CD4-positive, CD25-positive, alpha-beta regulatory T cell (primary cell): ENCODE measurements at regions not wholly inside any gene's neighbourhood (a gene's known extent, or its start where the extent isn't known, plus 50 kb on each side); places are given as distances from the start of the nearest gene placed in this dataset.

ENCODE experiments used
- ATAC-seq, 2 donors: fragments of 150-1000 bp; cut with Tn5 transposase; one replicate each; pipeline ENCODE4 v1.10.0; 2021; ENCODE audit warnings: low read depth in 2 of 2, moderate number of reproducible peaks in 2 of 2, moderate library complexity in 1 of 2
- DNase-seq, 3 donors: peaks; one replicate each; pipeline versions ENCODE4 v3.0.0 to v3.0.0-alpha.2; 2012 to 2022; ENCODE audit warnings: mixed read lengths in 1 of 3
- H3K27ac ChIP-seq: one replicate; pipeline ENCODE4 v1.7.0; 2013; ENCODE audit warnings: mild to moderate bottlenecking, low read length; ENCODE audit not compliant: insufficient read depth, poor library complexity, severe bottlenecking
- H3K27me3 ChIP-seq: one replicate; pipeline ENCODE4 v1.7.0; 2013; ENCODE audit warnings: low read length; ENCODE audit not compliant: control insufficient read depth, insufficient read depth
- H3K36me3 ChIP-seq: one replicate; pipeline ENCODE4 v1.7.0; 2013; ENCODE audit warnings: mild to moderate bottlenecking, low read length, moderate library complexity; ENCODE audit not compliant: control insufficient read depth, insufficient read depth
- H3K4me1 ChIP-seq: 2 replicates; pipeline ENCODE4 v1.7.0; 2013; ENCODE audit warnings: mild to moderate bottlenecking, low read length; ENCODE audit not compliant: insufficient read depth, control insufficient read depth, poor library complexity, severe bottlenecking
- H3K4me3 ChIP-seq: one replicate; pipeline ENCODE4 v1.7.0; 2013; ENCODE audit warnings: low read depth, mild to moderate bottlenecking, low read length, moderate library complexity
- H3K9me3 ChIP-seq, 2 experiments: 1 replicate in 1 of 2; 2 replicates in 1 of 2; pipeline ENCODE4 v1.7.0; 2013; ENCODE audit warnings: low read length in 2 of 2, mild to moderate bottlenecking in 1 of 2, moderate library complexity in 1 of 2; ENCODE audit not compliant: control insufficient read depth in 2 of 2
- H3K27ac Mint-ChIP-seq, 3 donors: one replicate each; pipeline ENCODE4 v1.8.0; 2020 to 2022; ENCODE audit warnings: mild to moderate bottlenecking in 3 of 3, mixed read lengths in 3 of 3, moderate library complexity in 2 of 3
- H3K27me3 Mint-ChIP-seq: one replicate; pipeline ENCODE4 v1.8.0; 2022; ENCODE audit warnings: mild to moderate bottlenecking, mixed read lengths
- H3K36me3 Mint-ChIP-seq: one replicate; pipeline ENCODE4 v1.8.0; 2020; ENCODE audit warnings: mixed read lengths
- H3K4me1 Mint-ChIP-seq, 4 donors: one replicate each; pipeline ENCODE4 v1.8.0; 2020 to 2022; ENCODE audit warnings: mixed read lengths in 4 of 4, mild to moderate bottlenecking in 1 of 4
- H3K4me3 Mint-ChIP-seq, 4 donors: one replicate each; pipeline ENCODE4 v1.8.0; 2020 to 2022; ENCODE audit warnings: mild to moderate bottlenecking in 4 of 4, mixed read lengths in 4 of 4, moderate library complexity in 3 of 4
- H3K9me3 Mint-ChIP-seq, 7 donors: one replicate each; pipeline ENCODE4 v1.8.0; 2020 to 2022; ENCODE audit warnings: mixed read lengths in 7 of 7, mild to moderate bottlenecking in 3 of 7, moderate library complexity in 2 of 7

DNA sequence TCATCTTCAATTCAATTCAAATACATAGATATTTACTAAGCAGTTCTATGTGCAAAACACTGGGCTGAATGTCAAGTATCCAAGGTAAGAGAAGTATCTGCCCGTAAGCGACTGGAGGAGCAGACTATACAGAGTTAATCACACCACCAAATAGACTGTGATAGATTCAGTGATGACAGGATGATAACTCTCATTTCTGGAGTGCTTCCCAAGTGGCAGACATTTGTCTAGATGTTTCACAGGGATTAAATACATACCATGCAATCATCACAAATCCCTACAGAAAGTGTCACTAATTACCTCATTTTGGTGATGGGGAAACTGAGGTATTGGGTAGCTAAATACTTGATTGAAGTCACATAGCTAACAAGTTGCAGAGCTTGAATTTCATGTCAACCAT lies 508.7 kb upstream of the TENM4 start:
- H3K9me3 ChIP-seq = no peaks in the 10 kb centered on the region
- Mint-ChIP-seq H3K9me3 (peaks cover 0 to 11% (median 3%) of the 10 kb centered on the region in 7 donors), H3K27ac (peak overlapping the region in 1 of 3 donors; percentile 21), H3K27me3 (no peaks in the 10 kb centered on the region), H3K4me3 (no peak overlapping the region), H3K4me1 (no peaks in the 10 kb centered on the region), H3K36me3 (no peaks in the 10 kb centered on the region)
- DNase-seq = no peak
- H3K4me1 ChIP-seq = no peaks in the 10 kb centered on the region
- no peak overlapping the region for H3K27ac ChIP-seq
- H3K27me3 ChIP-seq = no peaks in the 10 kb centered on the region
- H3K36me3 ChIP-seq = no peaks in the 10 kb centered on the region
- no peak overlapping the region for H3K4me3 ChIP-seq
- ATAC-seq = no peak

DNA sequence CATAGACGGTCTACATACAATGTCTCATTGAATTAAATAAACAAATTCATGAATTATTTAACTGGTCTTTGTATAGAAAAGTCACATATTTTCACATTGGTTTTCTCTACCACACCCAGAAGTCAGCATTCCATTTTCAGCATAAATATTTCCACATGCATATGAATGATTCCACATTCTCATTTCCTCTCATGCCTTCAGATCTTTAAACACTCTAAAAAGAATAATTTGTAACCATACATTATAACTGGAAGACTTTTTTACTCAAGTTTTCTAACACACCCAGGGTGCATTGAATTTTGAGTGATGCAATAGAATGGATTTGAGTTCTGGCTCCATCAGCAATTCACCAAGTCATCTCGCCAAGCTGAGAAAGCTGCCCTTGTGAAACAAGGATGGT lies 501.8 kb upstream of the TENM4 start:
- Histone ChIP-seq H3K27me3 (no peaks in the 10 kb centered on the region), H3K27ac (no peak overlapping the region), H3K4me1 (no peaks in the 10 kb centered on the region), H3K9me3 (no peaks in the 10 kb centered on the region), H3K36me3 (no peaks in the 10 kb centered on the region), H3K4me3 (no peak overlapping the region)
- H3K4me3 Mint-ChIP-seq = no peak overlapping the region
- DNase-seq (no peak), ATAC-seq (no peak)
- H3K4me1 Mint-ChIP-seq = no peaks in the 10 kb centered on the region
- H3K27ac Mint-ChIP-seq = no peak overlapping the region
- H3K36me3 Mint-ChIP-seq = no peaks in the 10 kb centered on the region
- H3K27me3 Mint-ChIP-seq = no peaks in the 10 kb centered on the region
- H3K9me3 Mint-ChIP-seq = peaks cover 0 to 9% (median 3%) of the 10 kb centered on the region in 7 donors

DNA sequence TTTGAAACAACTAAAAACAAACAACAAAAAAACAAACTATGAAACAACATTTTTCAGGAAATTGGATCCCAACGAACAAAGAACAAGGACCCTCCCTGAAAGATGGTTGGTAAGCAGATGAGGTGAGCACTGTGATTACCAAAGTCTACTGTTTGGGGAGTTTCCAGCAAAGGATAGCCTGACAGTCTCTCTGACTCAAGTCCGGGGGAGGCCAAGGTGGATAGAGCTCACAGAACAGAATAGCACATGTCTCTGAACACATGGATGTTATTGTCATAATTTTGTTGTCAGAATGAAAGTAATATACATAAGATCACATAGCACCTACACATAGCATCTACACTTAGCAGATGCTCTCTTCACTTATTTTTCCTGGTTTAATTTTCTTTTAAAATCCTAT lies 501.3 kb upstream of the TENM4 start:
- H3K4me1 ChIP-seq = no peaks in the 10 kb centered on the region
- no peaks in the 10 kb centered on the region for H3K27me3 ChIP-seq
- no peak overlapping the region for H3K4me3 Mint-ChIP-seq
- no peaks in the 10 kb centered on the region for H3K36me3 Mint-ChIP-seq
- H3K27ac ChIP-seq = no peak overlapping the region
- no peaks in the 10 kb centered on the region for H3K36me3 ChIP-seq
- H3K4me3 ChIP-seq = no peak overlapping the region
- no peak overlapping the region for H3K27ac Mint-ChIP-seq
- ATAC-seq = no peak
- no peaks in the 10 kb centered on the region for H3K4me1 Mint-ChIP-seq
- H3K27me3 Mint-ChIP-seq = no peaks in the 10 kb centered on the region
- H3K9me3 Mint-ChIP-seq = peaks cover 0 to 9% (median 3%) of the 10 kb centered on the region in 7 donors
- no peak for DNase-seq
- H3K9me3 ChIP-seq = no peaks in the 10 kb centered on the region

DNA sequence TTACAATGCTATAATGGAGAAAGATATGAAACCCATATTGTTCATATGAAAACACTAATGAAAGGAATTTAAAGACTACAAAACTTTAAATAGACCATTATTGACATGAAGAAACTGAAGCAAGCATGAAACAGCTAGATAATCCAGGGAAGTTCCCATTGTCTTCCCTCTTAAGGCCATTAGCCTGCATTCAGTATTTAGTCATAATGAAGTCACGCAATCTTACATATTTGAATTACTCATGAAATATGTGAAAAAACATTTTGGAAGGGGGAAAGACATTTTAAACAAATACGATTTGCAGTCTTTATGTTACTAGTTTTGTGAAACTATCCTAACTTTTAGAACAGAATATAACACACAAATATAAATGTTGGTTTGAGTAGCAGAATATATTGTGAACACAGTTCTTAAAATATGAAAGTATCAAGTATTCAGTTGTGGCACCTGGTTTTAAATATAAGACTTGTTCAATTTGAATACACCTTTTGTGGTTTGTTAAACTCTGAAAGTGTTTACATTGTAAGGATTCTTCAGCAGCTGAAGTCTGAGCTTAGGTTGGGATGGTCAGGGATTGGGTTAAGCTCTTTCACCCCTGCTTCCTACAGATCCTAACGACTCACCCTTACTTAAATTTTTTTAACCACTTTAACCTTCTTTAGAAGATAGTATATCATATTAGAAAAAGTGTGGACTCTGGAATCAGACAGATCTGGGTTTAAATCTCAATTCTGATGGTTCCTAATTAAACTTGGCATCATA lies 500.3 kb upstream of the TENM4 start:
- Mint-ChIP-seq H3K36me3 (no peaks in the 10 kb centered on the region), H3K9me3 (peaks cover 0 to 13% (median 8%) of the 10 kb centered on the region in 7 donors), H3K27me3 (no peaks in the 10 kb centered on the region), H3K4me3 (no peak overlapping the region), H3K4me1 (no peaks in the 10 kb centered on the region), H3K27ac (no peak overlapping the region)
- Histone ChIP-seq H3K4me3 (no peak overlapping the region), H3K36me3 (no peaks in the 10 kb centered on the region), H3K27me3 (no peaks in the 10 kb centered on the region), H3K4me1 (no peaks in the 10 kb centered on the region), H3K27ac (no peak overlapping the region), H3K9me3 (no peaks in the 10 kb centered on the region)
- no peak for ATAC-seq
- DNase-seq = no peak

DNA sequence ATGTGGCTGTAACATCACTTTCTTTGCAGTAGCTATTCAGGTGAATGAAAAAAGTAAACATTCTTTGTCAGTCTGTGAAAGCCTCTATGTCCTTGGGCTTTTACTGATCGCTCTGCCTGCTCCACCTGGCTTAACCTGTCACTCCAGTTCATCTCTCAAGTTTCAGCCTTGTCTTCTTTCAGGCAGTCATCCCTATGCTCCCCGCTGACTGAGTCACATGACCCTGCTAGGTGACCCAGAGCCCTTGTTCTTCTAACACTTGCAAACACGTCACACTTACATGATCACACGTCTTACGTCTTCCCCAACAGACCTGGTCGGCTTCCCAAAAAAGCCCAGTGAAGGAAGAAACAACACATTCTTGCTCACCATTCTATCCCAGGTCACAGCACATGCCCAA lies 499.3 kb upstream of the TENM4 start:
- no peak for ATAC-seq

DNA sequence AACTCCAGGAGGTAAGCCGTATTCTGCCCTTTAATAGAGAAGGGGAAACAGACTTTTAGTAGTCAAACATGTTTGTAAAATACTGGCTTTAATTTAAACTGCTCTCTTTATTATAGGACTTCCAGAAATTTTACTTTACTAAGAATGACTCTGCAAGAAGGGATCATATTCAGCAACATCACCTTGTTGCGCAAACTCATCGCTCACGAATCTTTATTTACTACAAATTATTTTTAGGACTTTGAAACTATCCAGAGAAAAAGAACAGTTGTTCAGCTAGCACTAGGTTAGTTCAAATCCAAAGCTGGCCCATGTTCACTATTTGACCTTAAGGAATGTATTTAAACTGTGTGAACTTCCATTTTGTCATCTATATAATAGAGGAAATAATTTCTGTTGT lies 498.3 kb upstream of the TENM4 start:
- no peaks in the 10 kb centered on the region for H3K36me3 Mint-ChIP-seq
- no peaks in the 10 kb centered on the region for H3K4me1 Mint-ChIP-seq
- no peak for DNase-seq
- H3K36me3 ChIP-seq = no peaks in the 10 kb centered on the region
- no peaks in the 10 kb centered on the region for H3K4me1 ChIP-seq
- no peak overlapping the region for H3K4me3 Mint-ChIP-seq
- no peak for ATAC-seq
- H3K9me3 ChIP-seq = no peaks in the 10 kb centered on the region
- H3K4me3 ChIP-seq = no peak overlapping the region
- H3K27ac Mint-ChIP-seq = no peak overlapping the region
- H3K27me3 Mint-ChIP-seq = no peaks in the 10 kb centered on the region
- peaks cover 0 to 14% (median 9%) of the 10 kb centered on the region in 7 donors for H3K9me3 Mint-ChIP-seq
- H3K27me3 ChIP-seq = no peaks in the 10 kb centered on the region
- H3K27ac ChIP-seq = no peak overlapping the region

More for the DNA sequence above, 499.3 kb upstream of the TENM4 start:
- Histone ChIP-seq H3K4me3 (no peak overlapping the region), H3K4me1 (no peaks in the 10 kb centered on the region), H3K27me3 (no peaks in the 10 kb centered on the region), H3K36me3 (no peaks in the 10 kb centered on the region), H3K9me3 (no peaks in the 10 kb centered on the region), H3K27ac (no peak overlapping the region)
- no peak overlapping the region for H3K4me3 Mint-ChIP-seq
- H3K4me1 Mint-ChIP-seq = no peaks in the 10 kb centered on the region
- no peaks in the 10 kb centered on the region for H3K27me3 Mint-ChIP-seq
- peaks cover 0 to 14% (median 9%) of the 10 kb centered on the region in 7 donors for H3K9me3 Mint-ChIP-seq
- no peak for DNase-seq
- no peak overlapping the region for H3K27ac Mint-ChIP-seq
- H3K36me3 Mint-ChIP-seq = no peaks in the 10 kb centered on the region

DNA sequence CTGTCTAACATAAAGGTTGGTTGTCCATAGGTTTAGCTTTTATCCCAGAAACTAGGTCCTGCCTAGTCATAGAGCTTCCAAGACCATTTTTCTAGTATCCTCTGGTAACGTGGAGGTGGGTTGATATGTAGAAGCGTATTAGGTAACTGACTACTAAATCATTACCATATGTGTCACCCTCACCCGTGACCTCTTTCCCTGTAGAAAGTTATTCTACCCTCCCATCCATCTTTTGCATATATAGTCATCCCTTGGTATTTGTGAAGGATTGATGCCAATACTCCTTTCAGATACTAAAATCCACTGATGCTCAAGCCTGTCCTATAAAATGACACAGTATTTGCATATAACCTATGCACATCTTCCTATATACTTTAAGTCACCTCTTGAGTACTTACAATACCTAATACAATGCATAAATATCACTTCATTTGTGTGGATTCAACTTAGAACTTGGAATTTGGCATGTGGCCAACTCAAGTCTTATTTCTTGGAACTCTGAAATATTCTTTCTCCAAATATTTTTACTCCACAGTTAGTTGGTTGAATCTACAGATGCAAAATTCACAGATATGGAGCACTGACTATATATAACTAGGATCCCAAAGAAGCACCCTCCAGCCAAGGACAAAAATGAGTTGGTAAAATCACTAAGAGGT lies 497.0 kb upstream of the TENM4 start:
- Mint-ChIP-seq H3K9me3 (peaks cover 0 to 13% (median 8%) of the 10 kb centered on the region in 7 donors), H3K27me3 (no peaks in the 10 kb centered on the region), H3K36me3 (no peaks in the 10 kb centered on the region), H3K4me1 (no peaks in the 10 kb centered on the region), H3K4me3 (no peak overlapping the region), H3K27ac (no peak overlapping the region)
- ATAC-seq (no peak), DNase-seq (no peak)
- H3K9me3 ChIP-seq = no peaks in the 10 kb centered on the region
- H3K27me3 ChIP-seq = no peaks in the 10 kb centered on the region
- no peaks in the 10 kb centered on the region for H3K4me1 ChIP-seq
- no peaks in the 10 kb centered on the region for H3K36me3 ChIP-seq
- no peak overlapping the region for H3K4me3 ChIP-seq
- H3K27ac ChIP-seq = no peak overlapping the region

DNA sequence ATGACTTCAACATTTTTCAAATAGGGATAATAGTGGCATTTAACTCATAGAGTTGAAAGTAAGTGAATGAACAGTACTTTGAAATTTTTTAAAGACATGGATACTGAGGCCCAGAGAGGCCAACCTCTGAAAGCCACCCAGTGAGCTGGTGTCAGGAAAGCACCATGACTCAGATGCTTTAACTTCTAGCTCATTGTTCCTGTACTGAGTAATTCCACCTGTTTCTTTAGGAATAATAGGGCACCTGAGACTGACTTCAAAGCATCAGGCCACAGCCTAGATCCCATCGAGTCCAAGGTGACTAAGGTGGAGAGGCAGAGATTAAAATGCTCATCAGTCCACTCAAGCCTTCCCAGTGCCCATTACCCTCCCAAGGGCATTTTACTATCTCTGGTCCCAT lies 491.8 kb upstream of the TENM4 start:
- no peaks in the 10 kb centered on the region for H3K4me1 Mint-ChIP-seq

More for the DNA sequence above, 491.8 kb upstream of the TENM4 start:
- Histone ChIP-seq H3K36me3 (no peaks in the 10 kb centered on the region), H3K4me1 (no peaks in the 10 kb centered on the region), H3K4me3 (no peak overlapping the region), H3K9me3 (no peaks in the 10 kb centered on the region), H3K27me3 (no peaks in the 10 kb centered on the region), H3K27ac (no peak overlapping the region)
- Mint-ChIP-seq H3K9me3 (peaks cover 0 to 13% (median 8%) of the 10 kb centered on the region in 7 donors), H3K36me3 (no peaks in the 10 kb centered on the region), H3K27ac (no peak overlapping the region), H3K27me3 (no peaks in the 10 kb centered on the region), H3K4me3 (no peak overlapping the region)
- no peak for DNase-seq
- no peak for ATAC-seq
